K562 (cell line): ENCODE measurements at regions not wholly inside any gene's neighbourhood (a gene's known extent, or its start where the extent isn't known, plus 50 kb on each side); places are given as distances from the start of the nearest gene placed in this dataset.

ENCODE experiments used
- CXXC5 ChIP-seq: fragments of 250-450 bp; sonication (Bioruptor Pico); IDR thresholded peaks from 2 replicates; pipeline ENCODE4 v1.8.0; 2022; ENCODE audit warnings: inconsistent platforms, mild to moderate bottlenecking, moderate library complexity
- MGA ChIP-seq: fragments of 450-650 bp; IDR thresholded peaks from 2 replicates; pipeline ENCODE4 v1.6.1; 2016; ENCODE audit warnings: mild to moderate bottlenecking, moderate library complexity
- NBN ChIP-seq: fragments of 450-650 bp; IDR thresholded peaks from 2 replicates; pipeline ENCODE4 v1.6.1; 2016; ENCODE audit warnings: low read depth, mild to moderate bottlenecking
- SMAD1 ChIP-seq: fragments of 150-350 bp; IDR thresholded peaks from 2 replicates; pipeline ENCODE4 v1.6.1; 2014; ENCODE audit warnings: low read length, low read depth; ENCODE audit not compliant: partially characterized antibody
- ZBTB2 ChIP-seq: fragments of 450-650 bp; IDR thresholded peaks from 2 replicates; pipeline ENCODE4 v1.6.1; 2016; ENCODE audit warnings: antibody characterized with exemption
- ZNF699 ChIP-seq: fragments of 250-450 bp; sonication (Bioruptor Pico); IDR thresholded peaks from 2 replicates; pipeline ENCODE4 v1.8.0; 2021; ENCODE audit warnings: mild to moderate bottlenecking, moderate library complexity; ENCODE audit not compliant: insufficient replicate concordance

- TF ChIP-seq ZBTB2 (no peak), SMAD1 (no peak), NBN (no peak), MGA (no peak), ZNF699 (no peak), CXXC5 (CRISPR knock-in tag) (no peak)
- TF ChIP-seq, all 486 proteins: peak for 0
Observed at GRCh38 chr22:49564666-49565515, 262.8 kb downstream of the BRD1 start (continued).
